ENCODE measurements at regions not wholly inside any gene's neighbourhood (a gene's known extent, or its start where the extent isn't known, plus 50 kb on each side); places are given as distances from the start of the nearest gene placed in this dataset.

- RAD21 ChIA-PET (ENCODE audit: unreplicated experiment): no interaction called here
- BruUV-seq (replicated peaks): no TSS peak
- Histone ChIP-seq H4K20me1 (ENCODE audit: control insufficient read depth, insufficient read depth) (no peaks in the 10 kb centered on the region), H3K9me3 (replicated peaks; ENCODE audit: control insufficient read depth, insufficient read depth, low read length) (no peaks in the 10 kb centered on the region), H3K36me3 (ENCODE audit: control insufficient read depth in 2 of 2, insufficient read depth in 2 of 2, low read length in 1 of 2) (no peaks in the 10 kb centered on the region), H3K27me3 (replicated peaks in 1 of 2; ENCODE audit: control insufficient read depth in 2 of 2, insufficient read depth in 2 of 2, low read length in 1 of 2) (no peaks in the 10 kb centered on the region), H3K9ac (ENCODE audit: control insufficient read depth, insufficient read depth, low read length) (no peak overlapping the region), H3K79me2 (ENCODE audit: control insufficient read depth, insufficient read depth, low read length) (no peaks in the 10 kb centered on the region), H2AFZ (ENCODE audit: control insufficient read depth, low read depth, low read length) (no peak overlapping the region), H3K4me3 (no peak overlapping the region), H3K27ac (ENCODE audit: control insufficient read depth, insufficient read depth) (no peak overlapping the region), H3K4me1 (ENCODE audit: control insufficient read depth, insufficient read depth, low read length) (no peaks in the 10 kb centered on the region), H3K4me2 (ENCODE audit: control insufficient read depth, insufficient read depth) (no peak overlapping the region)
- no peak for TF ChIP-seq POLR2A (IDR thresholded peaks at IDR 0.05; ENCODE audit: low read depth, low read length)
- TF ChIP-seq TARDBP (IDR thresholded peaks at IDR 0.05; ENCODE audit: borderline replicate concordance): no peak
- no peak for TF ChIP-seq RAD21 (IDR thresholded peaks at IDR 0.05; ENCODE audit: insufficient read depth, low read depth, low read length)
- TF ChIP-seq E4F1 (IDR thresholded peaks at IDR 0.05; ENCODE audit: borderline replicate concordance, partially characterized antibody): no peak
- no peak for TF ChIP-seq FOXM1 (IDR thresholded peaks at IDR 0.05; ENCODE audit: low read depth, low read length)
- TF ChIP-seq CTCF (IDR thresholded peaks at IDR 0.05 in 2 of 3, conservative IDR thresholded peaks at IDR 0.05 in 1 of 3; ENCODE audit: control insufficient read depth in 2 of 3, extremely low read depth in 1 of 3, insufficient read depth in 1 of 3, low read depth in 3 of 3, low read length in 3 of 3): no peak
- TF ChIP-seq CREB1 (IDR thresholded peaks at IDR 0.05; ENCODE audit: low read depth): no peak
- TF ChIP-seq IRF4 (IDR thresholded peaks at IDR 0.05; ENCODE audit: low read depth, low read length): no peak
- no peak for TF ChIP-seq RELA (IDR thresholded peaks at IDR 0.05; ENCODE audit: borderline replicate concordance, partially characterized antibody)
- no peak for TF ChIP-seq YY1 (IDR thresholded peaks at IDR 0.05; ENCODE audit: low read depth, low read length)
- TF ChIP-seq PML (IDR thresholded peaks at IDR 0.05; ENCODE audit: low read length): no peak
- no peak for TF ChIP-seq ZNF217 (IDR thresholded peaks at IDR 0.05)
- no peak for TF ChIP-seq WRNIP1 (IDR thresholded peaks at IDR 0.05; ENCODE audit: borderline replicate concordance, low read depth, low read length)
- intact Hi-C loops (cut with micrococcal nuclease; ENCODE audit: unreplicated experiment): no loop called here
- POLR2A ChIA-PET: no interaction called here
- SMC1A ChIA-PET (ENCODE audit: uncharacterized antibody, unreplicated experiment): interaction anchor here (1.4 kb wide), 1 partner anchor 10 kb away, joined by 4 read pairs; no protein-coding TSS in a partner anchor
- in situ Hi-C loops (cut with MboI): no loop called here
- FAIRE-seq (no peak), DNase-seq (ENCODE audit: low read depth, low spot score) (no peak), ATAC-seq (no peak)
- CTCF ChIA-PET: no interaction called here
These were observed 908.1 kb upstream of the ALCAM start for GRCh38 chr3:104458657-104459056.
